Mesendoderm (in vitro differentiated cells): ENCODE measurements at regions not wholly inside any gene's neighbourhood (a gene's known extent, or its start where the extent isn't known, plus 50 kb on each side); places are given as distances from the start of the nearest gene placed in this dataset.

Source experiments
- DNase-seq: peaks from one replicate; pipeline ENCODE4 v3.0.0; 2013
- H2AK5ac ChIP-seq: 2 replicates; pipeline ENCODE4 v1.6.1; 2013; ENCODE audit warnings: low read length, inconsistent platforms
- H2BK120ac ChIP-seq: 2 replicates; pipeline ENCODE4 v1.6.1; 2013; ENCODE audit warnings: low read depth, mild to moderate bottlenecking, low read length, moderate library complexity, mixed read lengths
- H2BK15ac ChIP-seq: replicated peaks from 2 replicates; pipeline ENCODE4 v1.6.1; 2013; ENCODE audit warnings: low read depth, mild to moderate bottlenecking, moderate library complexity
- H2BK5ac ChIP-seq: 2 replicates; pipeline ENCODE4 v1.6.1; 2013; ENCODE audit warnings: low read length, inconsistent platforms
- H3K18ac ChIP-seq: 2 replicates; pipeline ENCODE4 v1.6.1; 2013; ENCODE audit warnings: mild to moderate bottlenecking, low read length, mixed read lengths
- H3K23ac ChIP-seq: one replicate; pipeline ENCODE4 v1.6.1; 2013; ENCODE audit warnings: low read length
- H3K27ac ChIP-seq: 2 replicates; pipeline ENCODE4 v1.5.1; 2013; ENCODE audit warnings: low read depth, mild to moderate bottlenecking, inconsistent platforms, low read length, moderate library complexity
- H3K27me3 ChIP-seq: 2 replicates; pipeline ENCODE4 v1.6.1; 2013; ENCODE audit warnings: low read length, control low read depth, mild to moderate bottlenecking, inconsistent platforms; ENCODE audit not compliant: insufficient read depth, poor library complexity
- H3K36me3 ChIP-seq: 2 replicates; pipeline ENCODE4 v1.6.1; 2013; ENCODE audit warnings: low read length, inconsistent platforms; ENCODE audit not compliant: control insufficient read depth, insufficient read depth
- H3K4ac ChIP-seq: one replicate; pipeline ENCODE4 v1.6.1; 2013; ENCODE audit warnings: low read depth, mild to moderate bottlenecking, low read length, moderate library complexity
- H3K4me1 ChIP-seq: 2 replicates; pipeline ENCODE4 v1.6.1; 2013; ENCODE audit warnings: low read depth, low read length, inconsistent platforms; ENCODE audit not compliant: control insufficient read depth
- H3K4me2 ChIP-seq: 2 replicates; pipeline ENCODE4 v1.6.1; 2013; ENCODE audit warnings: low read length
- H3K4me3 ChIP-seq: 2 replicates; pipeline ENCODE4 v1.5.1; 2013; ENCODE audit warnings: mild to moderate bottlenecking, low read length
- H3K56ac ChIP-seq: one replicate; pipeline ENCODE4 v1.6.1; 2013; ENCODE audit warnings: low read length
- H3K79me1 ChIP-seq: 2 replicates; pipeline ENCODE4 v1.6.1; 2013; ENCODE audit warnings: low read length, inconsistent platforms
- H3K79me2 ChIP-seq: 2 replicates; pipeline ENCODE4 v1.6.1; 2013; ENCODE audit warnings: mild to moderate bottlenecking, low read length; ENCODE audit not compliant: control insufficient read depth, insufficient read depth
- H3K9ac ChIP-seq: 2 replicates; pipeline ENCODE4 v1.6.1; 2013; ENCODE audit warnings: low read length, inconsistent platforms
- H4K5ac ChIP-seq: one replicate; pipeline ENCODE4 v1.6.1; 2013; ENCODE audit warnings: low read length
- H4K8ac ChIP-seq: one replicate; pipeline ENCODE4 v1.6.1; 2013; ENCODE audit warnings: low read depth, mild to moderate bottlenecking, control low read depth, low read length, moderate library complexity
- WGBS: extraction: QIAGEN DNeasy Blood & Tissue Kit; methylation state at CpG from one replicate; pipeline ENCODE4 v1.1.7; 2013; ENCODE audit warnings: low lambda C conversion rate, missing lambda C conversion rate; ENCODE audit not compliant: insufficient coverage; ENCODE audit errors: extremely low coverage; 5-methylcytosine and 5-hydroxymethylcytosine counted together

- no CpG with 5 or more reads among the region's 3 CpGs for WGBS
- H3K23ac ChIP-seq = no peak overlapping the region
- H3K27ac ChIP-seq = no peak overlapping the region
- no peak overlapping the region for H4K8ac ChIP-seq
- no peak overlapping the region for H2BK5ac ChIP-seq
- H3K27me3 ChIP-seq = no peaks in the 10 kb centered on the region
- H4K5ac ChIP-seq = no peak overlapping the region
- no peak overlapping the region for H3K18ac ChIP-seq
- no peak overlapping the region for H2BK120ac ChIP-seq
- no peak overlapping the region for H3K4ac ChIP-seq
- H2AK5ac ChIP-seq = no peak overlapping the region
- H2BK15ac ChIP-seq = no peak overlapping the region
- no peaks in the 10 kb centered on the region for H3K36me3 ChIP-seq
- H3K4me3 ChIP-seq = no peak overlapping the region
- H3K4me2 ChIP-seq = no peak overlapping the region
- no peak for DNase-seq
- H3K9ac ChIP-seq = no peak overlapping the region
- no peaks in the 10 kb centered on the region for H3K79me2 ChIP-seq
- no peaks in the 10 kb centered on the region for H3K79me1 ChIP-seq
- no peaks in the 10 kb centered on the region for H3K4me1 ChIP-seq
- H3K56ac ChIP-seq = no peak overlapping the region
Observed at GRCh38 chr9:118271331-118271730, 567.1 kb downstream of the TLR4 start.

- Histone ChIP-seq H3K4me3 (no peak overlapping the region), H3K4me1 (no peaks in the 10 kb centered on the region), H3K4ac (no peak overlapping the region), H4K5ac (no peak overlapping the region), H4K8ac (no peak overlapping the region), H3K9ac (no peak overlapping the region), H3K23ac (no peak overlapping the region), H3K36me3 (no peaks in the 10 kb centered on the region), H3K79me1 (no peaks in the 10 kb centered on the region), H3K56ac (no peak overlapping the region), H3K4me2 (no peak overlapping the region), H3K27ac (no peak overlapping the region), H2BK15ac (no peak overlapping the region), H3K18ac (no peak overlapping the region), H2BK120ac (no peak overlapping the region), H2AK5ac (no peak overlapping the region), H2BK5ac (no peak overlapping the region), H3K79me2 (no peaks in the 10 kb centered on the region), H3K27me3 (no peaks in the 10 kb centered on the region)
- no CpG with 5 or more reads among the region's 1 CpG for WGBS
- no peak for DNase-seq
Observed at GRCh38 chr9:118271936-118272335, 567.7 kb downstream of the TLR4 start.

- Histone ChIP-seq H3K27ac (no peak overlapping the region), H3K27me3 (no peaks in the 10 kb centered on the region), H3K23ac (no peak overlapping the region), H2BK15ac (no peak overlapping the region), H3K4me3 (no peak overlapping the region), H4K8ac (no peak overlapping the region), H3K18ac (no peak overlapping the region), H2AK5ac (no peak overlapping the region), H3K4me1 (no peaks in the 10 kb centered on the region), H4K5ac (no peak overlapping the region), H2BK5ac (no peak overlapping the region), H3K4ac (no peak overlapping the region), H2BK120ac (no peak overlapping the region), H3K9ac (no peak overlapping the region), H3K36me3 (no peaks in the 10 kb centered on the region), H3K79me2 (no peaks in the 10 kb centered on the region), H3K79me1 (no peaks in the 10 kb centered on the region), H3K4me2 (no peak overlapping the region), H3K56ac (no peak overlapping the region)
- no peak for DNase-seq
Observed at GRCh38 chr9:118273048-118273447, 568.8 kb downstream of the TLR4 start.

- no peaks in the 10 kb centered on the region for H3K4me1 ChIP-seq
- H3K4me2 ChIP-seq = no peak overlapping the region
- H3K18ac ChIP-seq = no peak overlapping the region
- H3K23ac ChIP-seq = no peak overlapping the region
- no peak overlapping the region for H3K27ac ChIP-seq
- peak; percentile 13 for DNase-seq
- no peak overlapping the region for H3K56ac ChIP-seq
- no peak overlapping the region for H3K4me3 ChIP-seq
- no peaks in the 10 kb centered on the region for H3K79me1 ChIP-seq
- H2BK120ac ChIP-seq = no peak overlapping the region
- H3K27me3 ChIP-seq = no peaks in the 10 kb centered on the region
- no peak overlapping the region for H2AK5ac ChIP-seq
- H3K36me3 ChIP-seq = no peaks in the 10 kb centered on the region
- no peak overlapping the region for H2BK5ac ChIP-seq
- WGBS = no CpG with 5 or more reads among the region's 6 CpGs
- H4K8ac ChIP-seq = no peak overlapping the region
- H4K5ac ChIP-seq = no peak overlapping the region
- no peak overlapping the region for H3K4ac ChIP-seq
- no peaks in the 10 kb centered on the region for H3K79me2 ChIP-seq
- H3K9ac ChIP-seq = no peak overlapping the region
- H2BK15ac ChIP-seq = no peak overlapping the region
Observed at GRCh38 chr9:118276784-118277183, 572.6 kb downstream of the TLR4 start.

- no peak overlapping the region for H2AK5ac ChIP-seq
- no peak overlapping the region for H3K23ac ChIP-seq
- no peak overlapping the region for H4K5ac ChIP-seq
- no peak overlapping the region for H3K18ac ChIP-seq
- H2BK5ac ChIP-seq = no peak overlapping the region
- no peak overlapping the region for H2BK15ac ChIP-seq
- no peaks in the 10 kb centered on the region for H3K4me1 ChIP-seq
- no peak overlapping the region for H4K8ac ChIP-seq
- no peak overlapping the region for H3K4ac ChIP-seq
- no peak overlapping the region for H3K4me3 ChIP-seq
- H3K36me3 ChIP-seq = no peaks in the 10 kb centered on the region
- DNase-seq = no peak
- H3K4me2 ChIP-seq = no peak overlapping the region
- no peak overlapping the region for H3K56ac ChIP-seq
- H3K79me2 ChIP-seq = no peaks in the 10 kb centered on the region
- no peak overlapping the region for H3K9ac ChIP-seq
- H3K27ac ChIP-seq = no peak overlapping the region
- no CpG with 5 or more reads among the region's 3 CpGs for WGBS
- no peaks in the 10 kb centered on the region for H3K79me1 ChIP-seq
- H3K27me3 ChIP-seq = no peaks in the 10 kb centered on the region
- H2BK120ac ChIP-seq = no peak overlapping the region
Observed at GRCh38 chr9:118281772-118282171, 577.6 kb downstream of the TLR4 start.

- Histone ChIP-seq H3K23ac (no peak overlapping the region), H3K4me3 (no peak overlapping the region), H2BK120ac (no peak overlapping the region), H3K4me1 (no peaks in the 10 kb centered on the region), H3K79me2 (no peaks in the 10 kb centered on the region), H2BK5ac (no peak overlapping the region), H3K56ac (no peak overlapping the region), H3K4ac (no peak overlapping the region), H2BK15ac (no peak overlapping the region), H3K4me2 (no peak overlapping the region), H3K9ac (no peak overlapping the region), H3K27ac (no peak overlapping the region), H4K8ac (no peak overlapping the region), H3K18ac (no peak overlapping the region), H3K79me1 (no peaks in the 10 kb centered on the region), H3K27me3 (no peaks in the 10 kb centered on the region), H3K36me3 (no peaks in the 10 kb centered on the region), H4K5ac (no peak overlapping the region), H2AK5ac (no peak overlapping the region)
- DNase-seq = no peak
Observed at GRCh38 chr9:118283488-118283887, 579.3 kb downstream of the TLR4 start.
